ENCODE measurements at regions not wholly inside any gene's neighbourhood (a gene's known extent, or its start where the extent isn't known, plus 50 kb on each side); places are given as distances from the start of the nearest gene placed in this dataset.

GRCh38 chr15:91664224-91664836 is 189.2 kb upstream of the SLCO3A1 start:
- 51 to 65% methylated on average over 6 of the region's 6 CpGs for WGBS, 2 donors
- Histone ChIP-seq H3K36me3 (ENCODE audit: low read depth, missing control alignments) (no peaks in the 10 kb centered on the region), H3K27ac (no peak overlapping the region), H3K4me1 (no peaks in the 10 kb centered on the region), H3K9me3 (no peaks in the 10 kb centered on the region), H3K27me3 (no peaks in the 10 kb centered on the region), H3K4me3 (no peak overlapping the region)
- DNase-seq, result no peak
- no peak for TF ChIP-seq POLR2A (IDR thresholded peaks at IDR 0.05)
- no peak for TF ChIP-seq CTCF (IDR thresholded peaks at IDR 0.05)
- intact Hi-C loops (cut with DNase I; ENCODE audit: low total_unique reads), result no loop called here

- H3K4me3 ChIP-seq, result no peak overlapping the region
- TF ChIP-seq POLR2A (IDR thresholded peaks at IDR 0.05) (no peak), CTCF (IDR thresholded peaks at IDR 0.05) (no peak)
- no peaks in the 10 kb centered on the region for H3K9me3 ChIP-seq
- H3K4me1 ChIP-seq, result no peaks in the 10 kb centered on the region
- no peaks in the 10 kb centered on the region for H3K36me3 ChIP-seq (ENCODE audit: low read depth, missing control alignments)
- no peak overlapping the region for H3K27ac ChIP-seq
- no peak for DNase-seq
- intact Hi-C loops (cut with DNase I; ENCODE audit: low total_unique reads), result no loop called here
- 75 to 89% methylated on average over 4 of the region's 4 CpGs for WGBS, 2 donors
- H3K27me3 ChIP-seq, result no peaks in the 10 kb centered on the region
These were observed 188.3 kb upstream of the SLCO3A1 start for GRCh38 chr15:91665212-91665611.

GRCh38 chr15:91668370-91668769 is 185.1 kb upstream of the SLCO3A1 start:
- Histone ChIP-seq H3K9me3 (no peaks in the 10 kb centered on the region), H3K27ac (no peak overlapping the region), H3K4me3 (no peak overlapping the region), H3K4me1 (no peaks in the 10 kb centered on the region), H3K27me3 (no peaks in the 10 kb centered on the region), H3K36me3 (ENCODE audit: low read depth, missing control alignments) (no peaks in the 10 kb centered on the region)
- intact Hi-C loops (cut with DNase I; ENCODE audit: low total_unique reads), result no loop called here
- WGBS, 2 donors, result 88 to 91% methylated on average over 1 of the region's 1 CpG
- DNase-seq, result no peak
- TF ChIP-seq CTCF (IDR thresholded peaks at IDR 0.05), result no peak
- no peak for TF ChIP-seq POLR2A (IDR thresholded peaks at IDR 0.05)

GRCh38 chr15:91670108-91670507 is 183.4 kb upstream of the SLCO3A1 start:
- Histone ChIP-seq H3K36me3 (ENCODE audit: low read depth, missing control alignments) (no peaks in the 10 kb centered on the region), H3K4me3 (no peak overlapping the region), H3K9me3 (no peaks in the 10 kb centered on the region), H3K27me3 (no peaks in the 10 kb centered on the region), H3K4me1 (no peaks in the 10 kb centered on the region), H3K27ac (no peak overlapping the region)
- no peak for DNase-seq
- TF ChIP-seq CTCF (IDR thresholded peaks at IDR 0.05), result no peak
- no peak for TF ChIP-seq POLR2A (IDR thresholded peaks at IDR 0.05)
- intact Hi-C loops (cut with DNase I; ENCODE audit: low total_unique reads), result no loop called here
- WGBS, 2 donors, result 54 to 74% methylated on average over 2 of the region's 2 CpGs

GRCh38 chr15:91678003-91678402 is 175.5 kb upstream of the SLCO3A1 start:
- H3K4me3 ChIP-seq, result no peak overlapping the region
- 69 to 86% methylated on average over 2 of the region's 2 CpGs for WGBS, 2 donors
- H3K9me3 ChIP-seq, result no peaks in the 10 kb centered on the region
- H3K27me3 ChIP-seq, result no peaks in the 10 kb centered on the region
- no peaks in the 10 kb centered on the region for H3K36me3 ChIP-seq (ENCODE audit: low read depth, missing control alignments)
- no peaks in the 10 kb centered on the region for H3K4me1 ChIP-seq
- DNase-seq, result no peak
- H3K27ac ChIP-seq, result no peak overlapping the region
- intact Hi-C loops (cut with DNase I; ENCODE audit: low total_unique reads), result no loop called here
- TF ChIP-seq POLR2A (IDR thresholded peaks at IDR 0.05) (no peak), CTCF (IDR thresholded peaks at IDR 0.05) (no peak)

All from testis (tissue), 2 donors.